ENCODE measurements at regions not wholly inside any gene's neighbourhood (a gene's known extent, or its start where the extent isn't known, plus 50 kb on each side); places are given as distances from the start of the nearest gene placed in this dataset.

DNA sequence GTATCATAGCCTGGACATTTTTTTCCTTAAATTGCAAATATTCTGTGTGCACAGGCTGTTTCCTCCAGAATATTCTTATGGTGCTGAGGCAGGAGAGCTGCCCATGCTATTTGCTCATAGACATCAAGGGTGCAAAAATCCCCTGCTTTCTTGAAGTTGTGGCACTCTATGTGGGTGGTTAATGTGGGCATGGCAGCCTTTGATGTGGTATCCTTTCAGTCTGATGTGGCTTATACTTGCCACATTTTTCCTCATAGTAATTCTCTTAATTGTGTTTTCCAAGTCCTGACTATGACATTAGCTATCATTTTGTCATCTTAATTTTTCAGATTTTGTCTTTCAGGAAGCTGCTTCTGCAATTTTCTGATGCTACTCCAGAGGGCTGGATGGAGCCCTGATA is 353.3 kb downstream of the YTHDC2 start (continued):
- TF ChIP-seq, protein P1, sequence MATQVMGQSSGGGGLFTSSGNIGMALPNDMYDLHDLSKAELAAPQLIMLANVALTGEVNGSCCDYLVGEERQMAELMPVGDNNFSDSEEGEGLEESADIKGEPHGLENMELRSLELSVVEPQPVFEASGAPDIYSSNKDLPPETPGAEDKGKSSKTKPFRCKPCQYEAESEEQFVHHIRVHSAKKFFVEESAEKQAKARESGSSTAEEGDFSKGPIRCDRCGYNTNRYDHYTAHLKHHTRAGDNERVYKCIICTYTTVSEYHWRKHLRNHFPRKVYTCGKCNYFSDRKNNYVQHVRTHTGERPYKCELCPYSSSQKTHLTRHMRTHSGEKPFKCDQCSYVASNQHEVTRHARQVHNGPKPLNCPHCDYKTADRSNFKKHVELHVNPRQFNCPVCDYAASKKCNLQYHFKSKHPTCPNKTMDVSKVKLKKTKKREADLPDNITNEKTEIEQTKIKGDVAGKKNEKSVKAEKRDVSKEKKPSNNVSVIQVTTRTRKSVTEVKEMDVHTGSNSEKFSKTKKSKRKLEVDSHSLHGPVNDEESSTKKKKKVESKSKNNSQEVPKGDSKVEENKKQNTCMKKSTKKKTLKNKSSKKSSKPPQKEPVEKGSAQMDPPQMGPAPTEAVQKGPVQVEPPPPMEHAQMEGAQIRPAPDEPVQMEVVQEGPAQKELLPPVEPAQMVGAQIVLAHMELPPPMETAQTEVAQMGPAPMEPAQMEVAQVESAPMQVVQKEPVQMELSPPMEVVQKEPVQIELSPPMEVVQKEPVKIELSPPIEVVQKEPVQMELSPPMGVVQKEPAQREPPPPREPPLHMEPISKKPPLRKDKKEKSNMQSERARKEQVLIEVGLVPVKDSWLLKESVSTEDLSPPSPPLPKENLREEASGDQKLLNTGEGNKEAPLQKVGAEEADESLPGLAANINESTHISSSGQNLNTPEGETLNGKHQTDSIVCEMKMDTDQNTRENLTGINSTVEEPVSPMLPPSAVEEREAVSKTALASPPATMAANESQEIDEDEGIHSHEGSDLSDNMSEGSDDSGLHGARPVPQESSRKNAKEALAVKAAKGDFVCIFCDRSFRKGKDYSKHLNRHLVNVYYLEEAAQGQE (IDR thresholded peaks at IDR 0.05; ENCODE audit: unreplicated experiment) = no peak
- TF ChIP-seq NANOG (IDR thresholded peaks at IDR 0.05; ENCODE audit: borderline replicate concordance) = no peak

DNA sequence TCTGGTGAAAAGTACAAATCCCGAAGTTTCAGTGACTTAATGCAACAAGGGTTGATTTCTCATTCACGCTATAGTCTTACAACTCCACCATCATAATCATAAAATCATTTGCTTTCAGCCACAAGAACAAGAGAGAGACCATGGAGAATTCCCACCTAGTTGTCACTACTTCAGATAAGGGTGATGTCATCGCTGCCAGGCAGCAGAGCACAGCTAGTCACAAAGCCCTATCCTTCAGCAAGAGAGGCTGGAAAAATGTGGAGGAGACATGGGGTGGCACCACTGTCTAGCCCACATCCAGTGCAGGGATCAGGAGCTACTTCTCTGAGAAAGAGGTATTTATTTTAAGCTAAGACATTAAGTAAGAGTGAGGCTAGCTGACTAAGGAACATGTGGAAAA is 356.1 kb downstream of the YTHDC2 start:
- no peak for ATAC-seq
- no peaks in the 10 kb centered on the region for H3F3A ChIP-seq (replicated peaks; ENCODE audit: low read depth)
- H3K79me2 ChIP-seq (replicated peaks; ENCODE audit: insufficient read depth) = no peaks in the 10 kb centered on the region
- H3K4me3 Mint-ChIP-seq = no peak overlapping the region
- H3K27me3 Mint-ChIP-seq (ENCODE audit: insufficient read depth, low read depth, poor library complexity) = peaks cover 1% of the 10 kb centered on the region
- no peak for DNase-seq (ENCODE audit: low spot score)
- no peak overlapping the region for H3K4me3 ChIP-seq
- H3K4me1 ChIP-seq (ENCODE audit: insufficient read depth) = no peaks in the 10 kb centered on the region; the same call in 1 of the 2 replicates
- H3K36me3 Mint-ChIP-seq (ENCODE audit: low read depth) = no peaks in the 10 kb centered on the region
- no peaks in the 10 kb centered on the region; the same call in 2 of the 3 replicates for H3K9me3 Mint-ChIP-seq
- no peaks in the 10 kb centered on the region for H4K20me1 ChIP-seq (replicated peaks; ENCODE audit: insufficient read depth)
- no peaks in the 10 kb centered on the region for H3K27me3 ChIP-seq (ENCODE audit: insufficient read depth)
- H3K9me2 ChIP-seq (ENCODE audit: insufficient read depth) = peaks cover 20% of the 10 kb centered on the region
- H3K27ac Mint-ChIP-seq = no peak overlapping the region
- H2AFZ ChIP-seq = no peak overlapping the region
- H3K27ac ChIP-seq (ENCODE audit: low read depth) = no peak overlapping the region
- H3K4me1 Mint-ChIP-seq = no peaks in the 10 kb centered on the region; the same call in 2 of the 3 replicates
- H3K4me2 ChIP-seq = no peak overlapping the region
- no peaks in the 10 kb centered on the region for H3K36me3 ChIP-seq (ENCODE audit: insufficient read depth)
- TF ChIP-seq ZNF331 (CRISPR knock-in tag; IDR thresholded peaks at IDR 0.05; ENCODE audit: low read depth) = no peak
- no peak for TF ChIP-seq CREB1 (CRISPR knock-in tag; IDR thresholded peaks at IDR 0.05; ENCODE audit: low read depth)
- no peak for TF ChIP-seq POLR2AphosphoS5 (IDR thresholded peaks at IDR 0.05; ENCODE audit: low read depth)
- no peak for TF ChIP-seq STAT1 (IDR thresholded peaks at IDR 0.05; ENCODE audit: unreplicated experiment)
- TF ChIP-seq, protein P1 (IDR thresholded peaks at IDR 0.05; ENCODE audit: unreplicated experiment) = no peak
- TF ChIP-seq EZH2phosphoT487 (IDR thresholded peaks at IDR 0.05; ENCODE audit: unreplicated experiment) = no peak
- TF ChIP-seq JUNB (IDR thresholded peaks at IDR 0.05; ENCODE audit: unreplicated experiment) = no peak
- no peak for TF ChIP-seq NANOG (IDR thresholded peaks at IDR 0.05; ENCODE audit: borderline replicate concordance)
- TF ChIP-seq, protein P2, sequence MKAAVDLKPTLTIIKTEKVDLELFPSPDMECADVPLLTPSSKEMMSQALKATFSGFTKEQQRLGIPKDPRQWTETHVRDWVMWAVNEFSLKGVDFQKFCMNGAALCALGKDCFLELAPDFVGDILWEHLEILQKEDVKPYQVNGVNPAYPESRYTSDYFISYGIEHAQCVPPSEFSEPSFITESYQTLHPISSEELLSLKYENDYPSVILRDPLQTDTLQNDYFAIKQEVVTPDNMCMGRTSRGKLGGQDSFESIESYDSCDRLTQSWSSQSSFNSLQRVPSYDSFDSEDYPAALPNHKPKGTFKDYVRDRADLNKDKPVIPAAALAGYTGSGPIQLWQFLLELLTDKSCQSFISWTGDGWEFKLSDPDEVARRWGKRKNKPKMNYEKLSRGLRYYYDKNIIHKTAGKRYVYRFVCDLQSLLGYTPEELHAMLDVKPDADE (IDR thresholded peaks at IDR 0.05) = no peak
- no peak for TF ChIP-seq EZH2 (IDR thresholded peaks at IDR 0.05; ENCODE audit: low read depth, unreplicated experiment)
- no peak for TF ChIP-seq ZNF114 (CRISPR knock-in tag; IDR thresholded peaks at IDR 0.05)
